Inflammatory macrophage (primary cell): ENCODE measurements at regions not wholly inside any gene's neighbourhood (a gene's known extent, or its start where the extent isn't known, plus 50 kb on each side); places are given as distances from the start of the nearest gene placed in this dataset.
A peak's percentile ranks its signal among the peaks of the same experiment; 100 is the strongest.

Experiments
- DNase-seq, 2 donors: peaks; one replicate each; pipeline ENCODE4 v3.0.0-alpha.2; 2020 to 2022

GRCh38 chr15:25501828-25502446, 63.1 kb upstream of the UBE3A start:
- DNase-seq: peak; percentile 33 to 38

GRCh38 chr15:25498835-25499234, 60.0 kb upstream of the UBE3A start:
- DNase-seq: no peak

- DNase-seq: no peak
Measured at GRCh38 chr15:25497934-25498333, 59.1 kb upstream of the UBE3A start.

GRCh38 chr15:25493823-25494526, 55.2 kb upstream of the UBE3A start:
- DNase-seq: no peak

GRCh38 chr15:25492315-25492714, 53.5 kb upstream of the UBE3A start:
- DNase-seq: no peak
